Epithelial cell of esophagus (primary cell): ENCODE measurements at regions not wholly inside any gene's neighbourhood (a gene's known extent, or its start where the extent isn't known, plus 50 kb on each side); places are given as distances from the start of the nearest gene placed in this dataset.

Experiments
- DNase-seq: peaks from one replicate; pipeline ENCODE4 v3.0.0; 2010; ENCODE audit warnings: low read depth
- H3K4me3 ChIP-seq: 2 replicates; pipeline ENCODE4 v1.5.1; 2011; ENCODE audit warnings: mild to moderate bottlenecking, low read length, control low read depth
- CTCF ChIP-seq: IDR thresholded peaks from 2 replicates; pipeline ENCODE4 v1.5.1; 2011; ENCODE audit warnings: low read depth, mild to moderate bottlenecking, low read length, control low read depth, inconsistent platforms; ENCODE audit not compliant: insufficient read depth; ENCODE audit errors: missing control alignments

- H3K4me3 ChIP-seq, result no peak overlapping the region
- no peak for DNase-seq
- TF ChIP-seq CTCF, result no peak
Observed at GRCh38 chr4:8771258-8771590, 100.4 kb downstream of the HMX1 start.

- no peak for DNase-seq
- H3K4me3 ChIP-seq, result no peak overlapping the region
- no peak for TF ChIP-seq CTCF
Observed at GRCh38 chr4:8770518-8771257, 101.0 kb downstream of the HMX1 start.

GRCh38 chr4:8769645-8770517 is 101.8 kb downstream of the HMX1 start:
- DNase-seq, result no peak
- TF ChIP-seq CTCF, result no peak
- H3K4me3 ChIP-seq, result no peak overlapping the region

GRCh38 chr4:8768357-8768999 is 103.2 kb downstream of the HMX1 start:
- DNase-seq, result no peak
- no peak for TF ChIP-seq CTCF
- H3K4me3 ChIP-seq, result no peak overlapping the region

- no peak overlapping the region for H3K4me3 ChIP-seq
- DNase-seq, result no peak
- TF ChIP-seq CTCF, result no peak
Observed at GRCh38 chr4:8766610-8767009, 105.0 kb downstream of the HMX1 start.

- DNase-seq, result no peak
- no peak for TF ChIP-seq CTCF
- no peak overlapping the region for H3K4me3 ChIP-seq
Observed at GRCh38 chr4:8765631-8766590, 105.7 kb downstream of the HMX1 start.
